Right forelimb (tissue), 1 donor: ENCODE measurements at regions not wholly inside any gene's neighbourhood (a gene's known extent, or its start where the extent isn't known, plus 50 kb on each side); places are given as distances from the start of the nearest gene placed in this dataset.
"Not testable (repeated sequence)": the region's sequence is repeated elsewhere in the genome, so short reads cannot be mapped to it uniquely, and the experiment has no call there.

ENCODE experiments used
- DNase-seq: peaks from one replicate; pipeline ENCODE4 v3.0.0-alpha.2; 2018

DNA sequence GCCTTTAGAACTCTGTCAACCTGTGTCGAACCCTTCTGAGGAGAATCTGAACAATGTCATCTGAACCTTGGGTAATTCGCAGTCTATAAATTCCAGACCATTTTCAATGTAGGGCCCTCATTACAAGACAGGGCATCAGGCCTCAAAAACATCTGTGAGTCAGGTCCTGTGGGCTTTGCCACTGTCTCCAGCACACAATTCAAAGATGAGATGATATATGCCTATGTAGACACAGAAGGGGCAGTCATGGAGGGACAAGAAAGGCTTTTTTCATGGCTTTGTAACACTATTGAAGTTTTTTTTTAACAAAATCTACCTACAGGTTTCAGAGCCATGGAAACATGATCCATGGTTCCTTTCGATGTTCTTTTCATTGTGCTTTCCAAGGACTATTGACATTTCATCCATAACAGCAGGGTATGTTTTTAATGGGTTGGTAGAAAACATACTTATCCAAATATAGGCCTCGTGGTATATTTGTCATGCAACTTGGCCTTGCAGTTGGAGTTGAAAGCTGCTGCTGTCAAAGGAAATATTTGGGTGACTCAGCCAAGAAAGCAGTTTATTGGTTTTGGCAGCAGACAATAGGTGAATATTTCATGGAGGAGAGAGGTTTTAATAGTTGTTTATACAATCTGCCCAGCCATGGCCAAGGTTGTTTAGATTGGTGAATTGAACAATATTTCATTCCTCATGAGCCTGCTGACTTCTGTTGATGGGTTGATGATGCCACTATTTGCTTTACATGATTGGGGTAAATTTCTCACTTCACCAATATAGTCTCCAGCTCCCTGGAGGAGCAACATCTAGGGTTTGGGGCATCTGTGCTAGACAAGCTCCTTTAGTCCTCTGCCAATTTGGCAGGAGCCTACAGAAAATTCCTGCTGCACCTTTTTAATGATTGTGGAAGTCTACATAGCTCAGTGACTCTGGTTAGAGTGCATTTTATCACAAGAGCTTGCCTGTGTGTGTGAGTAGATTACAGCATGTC, 158.4 kb upstream of the TMEM72 start:
- DNase-seq = no peak

DNA sequence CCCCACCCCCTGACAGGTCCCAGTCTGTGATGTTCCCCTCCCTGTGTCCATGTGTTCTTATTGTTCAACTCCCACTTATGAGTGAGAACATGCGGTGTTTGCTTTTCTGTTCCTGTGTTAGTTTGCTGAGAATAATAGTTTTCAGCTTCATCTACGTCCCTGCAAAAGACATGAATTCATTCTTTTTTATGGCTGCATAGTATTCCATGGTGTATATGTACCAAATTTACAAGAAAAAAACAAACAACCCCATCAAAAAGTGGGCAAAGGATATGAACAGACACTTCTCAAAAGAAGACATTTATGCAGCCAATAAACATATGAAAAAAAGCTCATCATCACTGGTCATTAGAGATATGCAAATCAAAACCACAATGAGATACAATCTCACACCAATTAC, 156.8 kb upstream of the TMEM72 start:
- DNase-seq = not testable (repeated sequence)

DNA sequence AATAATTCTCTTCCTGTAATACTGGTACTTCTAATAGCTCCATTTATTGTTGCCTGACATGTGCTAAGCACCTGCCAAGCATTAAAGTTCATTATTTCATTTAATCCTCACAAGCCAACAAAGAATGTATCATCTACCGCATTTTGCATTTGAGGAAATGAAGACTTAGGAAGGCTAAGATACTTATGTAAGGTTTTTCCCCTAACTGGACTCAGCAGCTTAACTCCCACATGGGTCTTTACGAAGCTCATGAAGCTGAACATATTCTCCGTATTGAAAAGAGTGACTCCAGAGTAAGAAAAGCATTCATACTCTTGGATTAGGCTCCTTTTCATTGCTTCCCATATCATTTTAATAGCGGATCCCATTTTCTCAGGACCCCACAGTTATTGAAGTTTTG, 155.7 kb upstream of the TMEM72 start:
- DNase-seq = no peak

DNA sequence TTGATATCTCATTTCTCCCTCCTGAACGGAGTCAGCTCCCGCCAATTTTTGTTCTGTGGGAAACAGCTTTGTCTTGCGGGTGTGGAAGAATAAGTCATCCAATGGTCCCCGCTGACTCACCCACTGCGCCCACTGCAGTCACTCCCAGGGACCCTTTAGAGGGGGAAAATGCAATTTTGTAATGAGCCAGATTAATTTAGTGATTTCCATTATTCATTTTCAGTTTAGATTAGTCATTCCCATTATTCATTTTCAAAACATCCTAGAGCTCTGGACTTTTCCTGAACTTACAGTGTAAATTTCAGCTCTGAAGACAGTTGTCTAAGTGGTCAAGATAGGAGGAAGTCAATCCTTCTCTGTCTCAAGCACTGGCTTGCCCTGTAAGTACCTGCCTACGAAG, 154.9 kb upstream of the TMEM72 start:
- no peak for DNase-seq

DNA sequence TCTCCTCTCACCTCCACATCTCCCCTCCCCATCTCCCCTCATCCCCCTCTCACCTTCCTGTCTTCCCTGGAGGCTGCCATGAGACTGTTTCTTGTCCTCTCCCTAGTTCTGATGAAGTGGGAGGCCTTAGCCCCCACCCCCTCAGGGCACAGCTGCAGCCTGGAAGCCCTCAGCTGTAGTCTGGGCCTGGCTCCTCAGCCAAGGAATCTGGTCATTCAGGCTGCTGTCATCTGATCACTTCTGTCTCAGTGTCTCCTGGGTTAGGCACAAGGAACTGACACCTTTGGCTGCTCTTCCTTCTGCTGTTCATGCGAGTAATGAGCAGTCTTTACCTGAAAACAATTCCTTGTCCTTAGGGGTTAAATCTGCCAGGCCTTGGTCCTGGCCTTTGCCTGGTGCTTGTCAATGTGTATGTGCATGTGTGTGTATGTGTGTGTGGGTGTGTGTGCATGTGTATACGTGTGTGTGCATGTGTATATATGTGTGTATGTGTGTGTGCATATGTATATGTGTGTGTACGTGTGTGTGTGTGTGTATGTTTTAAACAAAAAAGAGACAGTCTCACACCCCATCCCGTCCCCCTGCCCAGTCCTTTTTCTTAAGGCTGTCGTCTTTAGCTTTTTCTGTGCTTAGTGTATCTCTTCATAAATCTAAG, 153.5 kb upstream of the TMEM72 start:
- DNase-seq = no peak

DNA sequence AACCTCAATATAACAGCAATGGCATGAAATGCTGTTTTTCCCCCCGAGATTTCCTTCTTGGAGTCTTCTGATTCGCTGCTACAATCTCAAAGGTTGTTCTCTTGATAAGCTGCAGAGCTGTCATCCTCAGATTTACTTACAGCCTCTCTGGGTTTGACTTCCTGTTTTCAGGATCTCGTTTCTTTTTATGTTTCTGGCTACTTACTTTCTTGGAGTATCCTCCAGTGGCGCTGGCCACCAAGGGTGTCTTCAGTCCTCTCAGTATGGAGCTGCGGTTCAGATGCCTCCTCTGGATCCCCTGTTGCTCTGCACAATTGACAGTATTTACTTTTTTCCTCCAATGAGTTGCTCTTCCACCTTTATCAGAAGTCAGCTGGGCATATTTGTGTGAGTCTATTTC, 152.0 kb upstream of the TMEM72 start:
- no peak for DNase-seq

DNA sequence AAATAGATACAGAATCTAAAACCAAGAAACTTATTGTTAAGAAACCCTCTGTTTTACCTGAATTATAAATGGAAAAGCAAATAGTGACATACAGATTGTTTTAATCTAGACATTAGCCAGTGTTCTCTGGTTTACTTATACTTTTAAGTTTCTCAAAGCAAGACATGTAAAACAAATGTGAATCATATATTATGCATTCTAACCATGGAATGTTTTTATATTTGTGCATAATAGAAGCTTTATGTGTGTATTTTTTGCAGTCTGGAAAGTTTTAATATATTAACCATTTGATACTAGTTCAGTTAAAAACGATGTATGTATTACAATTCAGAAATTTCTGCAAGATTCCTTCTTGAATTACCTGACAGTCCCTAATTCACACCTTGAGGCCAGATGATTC, 150.6 kb upstream of the TMEM72 start:
- DNase-seq = no peak

DNA sequence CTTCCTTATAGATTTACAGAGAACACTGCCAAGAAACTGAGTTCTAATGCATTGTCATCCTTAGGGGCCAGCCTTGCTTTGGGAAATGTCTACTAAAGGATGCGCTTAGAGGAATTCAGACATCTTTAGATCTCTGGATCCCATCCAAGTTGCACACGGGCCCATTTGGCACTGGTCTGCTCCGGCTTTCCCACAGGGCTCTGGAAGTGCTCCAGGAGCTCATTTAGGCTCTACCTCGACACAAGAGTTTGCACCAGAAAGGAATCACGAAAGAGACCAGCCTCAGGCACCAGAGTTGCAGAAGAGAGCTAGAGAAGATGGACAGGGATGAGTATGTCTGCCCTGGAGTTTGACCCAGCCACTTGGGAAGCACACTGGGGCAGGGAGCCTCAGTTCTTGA, 150.1 kb upstream of the TMEM72 start:
- no peak for DNase-seq

DNA sequence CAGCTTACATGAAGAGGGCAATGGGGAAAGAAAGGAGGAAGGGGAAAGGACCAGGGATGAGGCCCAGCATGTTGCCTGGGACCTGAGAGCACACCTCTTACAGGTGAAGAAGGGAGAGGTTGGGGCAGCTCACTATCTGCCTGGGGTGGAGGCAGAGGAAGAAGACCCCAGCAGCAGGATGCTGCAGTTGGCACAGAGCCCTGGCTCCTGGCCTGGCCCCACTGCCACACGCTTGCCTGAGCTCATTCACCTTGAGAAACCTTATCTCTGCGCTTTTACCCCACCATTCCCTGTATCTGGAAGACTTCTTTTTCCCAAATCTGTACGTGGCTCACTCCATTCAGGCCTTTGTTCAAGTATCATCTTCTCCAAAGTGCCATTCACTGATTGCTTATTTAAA, 147.8 kb upstream of the TMEM72 start:
- DNase-seq = no peak

DNA sequence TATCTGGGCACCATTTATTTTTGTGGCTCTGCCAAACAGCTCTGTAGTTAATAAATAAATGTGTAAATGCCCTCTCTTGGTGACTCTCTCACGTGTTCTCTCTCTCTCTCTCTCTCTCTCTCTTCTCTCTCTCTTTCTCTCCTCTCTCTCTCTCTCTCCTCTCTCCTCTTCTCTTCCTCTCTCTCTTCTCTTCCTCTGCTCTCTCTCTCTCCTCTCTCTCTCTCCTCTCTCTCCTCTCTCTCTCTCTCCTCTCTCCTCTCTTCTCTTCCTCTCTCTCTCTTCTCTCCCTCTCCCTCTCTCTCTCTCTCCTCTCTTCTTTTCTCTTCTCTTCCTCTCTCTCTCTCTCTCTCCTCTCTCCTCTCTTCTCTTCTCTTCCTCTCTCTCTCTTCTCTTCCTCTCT, 145.8 kb upstream of the TMEM72 start:
- DNase-seq = no peak

DNA sequence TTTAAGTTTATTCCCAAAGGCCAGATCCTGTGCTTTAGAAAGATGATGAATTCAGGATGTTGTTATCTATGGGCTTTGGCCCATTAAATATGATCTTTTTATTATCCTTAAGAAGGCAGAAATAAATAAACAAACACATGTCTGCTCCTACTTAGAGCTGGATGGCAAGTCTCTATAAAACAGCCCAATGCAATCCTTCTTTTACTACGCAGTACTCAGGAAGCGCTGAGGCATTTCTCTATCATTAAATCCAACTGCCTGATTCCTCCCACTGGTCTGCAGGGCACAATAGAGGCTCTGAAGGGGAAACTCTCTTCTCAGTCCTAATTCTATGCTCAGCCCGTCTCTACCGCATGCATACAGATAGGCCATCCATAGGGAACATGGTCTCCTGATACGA, 144.5 kb upstream of the TMEM72 start:
- no peak for DNase-seq

DNA sequence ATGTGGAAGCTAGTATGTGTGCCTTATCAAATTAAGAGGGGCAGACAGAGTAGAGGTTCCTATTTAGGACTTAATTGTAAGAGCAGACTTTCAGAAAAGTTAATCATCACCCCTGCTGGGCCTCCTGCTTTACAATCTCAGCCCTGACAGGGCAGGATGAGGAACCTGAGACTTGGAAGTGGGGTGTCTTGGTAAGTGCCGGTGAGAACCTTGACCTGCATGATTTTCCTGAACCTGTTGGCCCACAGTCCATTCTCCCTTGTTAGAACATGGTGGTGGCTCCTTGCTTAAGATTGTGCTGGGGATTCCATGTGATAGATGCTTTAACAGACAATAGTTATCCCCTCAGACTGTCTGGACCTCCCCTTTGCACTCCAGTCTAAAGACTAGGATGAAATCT, 141.7 kb upstream of the TMEM72 start:
- DNase-seq = no peak

DNA sequence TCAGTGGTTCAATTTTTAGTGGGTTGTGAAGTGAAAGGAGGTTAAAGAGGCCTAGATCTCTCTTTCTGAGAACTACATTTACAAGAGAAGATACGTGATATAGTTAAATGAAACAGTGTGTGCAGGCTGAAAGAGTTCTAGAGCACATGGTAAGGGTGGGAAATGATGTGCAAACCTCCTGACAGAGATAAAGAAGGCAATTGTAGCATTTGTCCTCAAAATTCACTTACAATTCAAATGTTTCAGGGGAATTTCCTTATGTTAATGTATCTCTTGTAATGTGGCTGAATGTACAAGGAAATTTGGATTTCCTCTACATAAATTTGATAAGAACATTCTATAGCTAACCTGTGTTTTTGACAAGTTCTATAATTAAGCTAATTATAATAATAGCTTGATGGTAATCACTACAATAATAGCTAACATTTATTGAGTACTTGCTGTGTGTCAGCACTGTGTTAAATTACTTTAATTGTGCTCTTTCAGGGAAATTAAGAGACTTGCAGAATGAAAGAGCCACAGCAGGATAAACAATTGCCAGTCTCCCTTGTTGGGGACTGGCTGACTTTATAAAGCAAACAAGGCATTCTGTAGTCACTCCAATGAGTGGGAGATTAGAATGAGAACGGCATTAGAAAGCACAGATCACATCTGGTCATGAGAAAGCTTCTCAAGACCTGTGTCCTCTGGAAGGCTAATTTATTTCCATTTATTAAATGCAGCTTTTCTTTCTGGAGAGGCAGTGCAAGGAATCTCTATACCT, 139.7 kb upstream of the TMEM72 start:
- DNase-seq = no peak

DNA sequence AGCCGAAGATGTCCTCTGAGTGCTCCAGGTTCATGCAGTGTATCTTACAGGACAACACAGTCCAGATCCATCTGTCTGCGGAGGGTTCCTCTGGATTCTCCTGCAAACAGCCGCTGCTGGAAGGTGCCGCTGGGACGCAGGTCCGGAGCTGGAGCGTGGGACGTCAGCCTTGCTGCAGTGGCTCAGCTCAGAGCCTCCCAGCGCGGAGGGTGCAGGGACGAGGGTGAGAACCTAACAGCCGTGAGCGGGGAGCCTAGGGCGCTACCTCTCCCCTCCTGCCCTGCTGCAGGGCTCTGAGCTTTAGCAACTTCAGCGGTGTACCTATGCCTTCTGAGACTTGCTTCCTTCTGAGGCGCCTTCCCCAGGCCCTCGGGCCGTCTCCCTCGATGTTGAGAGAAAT, 137.6 kb upstream of the TMEM72 start:
- DNase-seq = no peak

DNA sequence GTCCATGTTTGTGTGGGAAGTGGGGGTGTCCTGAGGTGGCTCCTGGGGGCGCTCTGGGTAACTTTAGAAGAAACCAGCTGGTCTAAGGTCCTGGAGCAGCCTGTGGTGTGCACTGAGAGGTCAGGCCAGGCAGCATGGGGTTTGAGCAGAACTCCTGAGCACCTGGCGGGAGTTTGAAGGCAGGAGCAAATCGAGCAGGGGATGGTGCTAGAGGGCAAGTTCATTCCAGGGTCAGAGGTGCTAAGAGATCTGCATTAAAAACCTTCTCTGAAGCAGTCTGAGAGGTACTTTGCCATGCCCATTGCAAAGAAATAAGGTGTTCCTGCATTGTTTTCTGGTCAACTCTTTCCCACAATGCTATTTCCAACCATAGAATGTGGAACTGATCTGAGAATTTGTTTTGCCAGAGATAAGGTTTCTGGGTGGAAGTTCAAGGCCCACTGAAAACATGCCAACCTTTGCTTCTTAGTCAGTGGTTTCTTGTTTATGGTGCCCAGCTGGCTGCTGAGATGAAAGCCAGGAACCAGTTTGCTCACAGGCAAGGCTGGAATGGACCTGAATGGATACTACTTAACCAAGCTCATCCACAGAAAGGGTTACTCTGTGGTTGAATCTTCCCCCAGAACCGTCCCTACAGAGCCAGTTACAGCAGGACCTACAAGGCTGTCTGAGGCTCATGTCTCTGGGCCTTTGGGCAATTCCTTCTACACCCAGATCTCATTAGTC, 136.3 kb upstream of the TMEM72 start:
- DNase-seq = no peak

DNA sequence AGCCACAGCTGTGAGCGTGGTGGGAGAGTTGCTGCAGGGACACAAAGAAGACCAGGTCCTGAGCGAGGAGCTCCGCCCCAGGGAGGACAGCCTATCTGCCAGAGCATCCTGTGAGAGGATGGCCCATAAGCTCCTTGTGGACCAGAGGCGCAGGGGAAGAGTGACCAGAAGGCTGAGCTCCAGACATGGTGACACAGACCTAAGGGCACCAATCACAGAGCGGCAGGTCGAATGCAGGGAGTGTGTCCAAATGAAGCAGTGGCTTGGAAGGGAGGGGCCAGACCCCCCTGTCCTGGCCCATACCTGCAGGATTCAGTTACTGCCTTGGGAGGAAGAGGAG, 135.8 kb upstream of the TMEM72 start:
- no peak for DNase-seq

DNA sequence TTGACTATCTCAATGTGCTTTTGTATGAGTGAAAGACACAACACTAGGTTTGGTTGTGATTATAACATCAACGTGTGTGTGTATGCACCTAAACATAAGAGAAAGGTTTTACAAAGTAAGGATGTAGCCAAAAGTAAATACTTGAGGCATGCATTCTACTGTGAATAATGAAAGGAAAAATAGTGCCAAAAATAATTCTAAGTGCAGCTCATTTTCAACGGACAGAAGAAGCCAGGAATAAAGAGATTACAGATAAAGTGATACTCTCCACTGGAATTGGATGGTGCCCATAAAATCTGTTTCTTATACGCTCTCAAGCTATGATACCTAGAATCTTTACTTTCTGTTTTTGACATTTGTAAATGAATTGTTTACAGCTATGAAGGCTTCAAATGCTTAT, 135.0 kb upstream of the TMEM72 start:
- no peak for DNase-seq

DNA sequence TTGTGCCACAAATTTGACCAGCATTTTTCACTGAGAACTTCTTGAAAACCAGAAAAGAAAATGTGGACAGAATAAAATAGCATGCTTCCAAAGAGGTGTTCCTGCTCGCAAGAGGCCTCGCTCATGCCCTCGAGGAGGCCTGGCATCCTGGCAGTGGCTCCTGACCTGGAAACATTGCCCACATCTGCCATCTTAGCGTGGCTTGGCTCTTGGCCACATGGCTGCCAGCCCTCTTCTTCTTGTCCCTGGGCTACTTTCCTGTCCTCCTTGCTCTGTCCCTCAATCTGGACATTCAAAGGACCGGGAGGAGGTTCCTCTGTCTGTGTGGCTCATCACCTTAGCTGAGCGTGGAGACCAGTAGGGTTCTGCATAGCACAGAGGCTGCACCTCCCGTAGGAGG, 131.6 kb upstream of the TMEM72 start:
- DNase-seq = no peak

DNA sequence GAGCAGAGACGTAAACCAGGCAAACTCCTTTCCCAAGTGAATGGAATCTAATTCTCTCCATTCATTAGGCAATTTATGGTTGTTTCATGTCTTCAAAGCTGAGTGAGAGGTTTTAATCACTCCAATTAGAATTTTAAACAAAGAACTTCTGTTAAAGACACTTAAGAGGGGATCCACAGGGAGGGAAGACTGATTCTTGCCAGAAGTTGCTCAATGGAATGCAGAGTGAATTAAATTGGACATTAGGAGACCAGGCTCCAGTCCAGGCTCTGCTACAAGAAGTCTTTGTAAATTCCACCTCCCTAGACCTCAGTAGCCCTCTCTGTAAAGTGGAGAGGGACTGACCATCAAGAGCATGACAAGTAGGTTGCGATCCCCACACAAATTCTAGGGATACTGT, 130.7 kb upstream of the TMEM72 start:
- no peak for DNase-seq

DNA sequence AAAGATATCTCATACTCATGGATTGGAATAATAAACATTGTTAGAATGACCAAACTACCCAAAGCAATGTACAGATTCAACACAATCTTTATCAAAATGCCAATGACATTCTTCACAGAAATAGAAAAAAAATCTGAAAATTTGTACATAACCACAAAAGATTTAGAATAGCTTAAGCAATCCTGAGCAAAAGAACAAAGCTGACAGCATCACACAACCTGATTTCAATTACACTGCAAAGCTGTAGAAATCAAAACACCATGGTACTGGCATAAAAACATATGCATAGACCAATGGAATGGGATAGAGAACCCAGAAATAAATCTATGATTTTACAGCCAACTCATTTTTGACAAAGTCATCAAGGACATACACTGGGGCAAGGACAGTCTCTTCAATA, 130.0 kb upstream of the TMEM72 start:
- no peak for DNase-seq

DNA sequence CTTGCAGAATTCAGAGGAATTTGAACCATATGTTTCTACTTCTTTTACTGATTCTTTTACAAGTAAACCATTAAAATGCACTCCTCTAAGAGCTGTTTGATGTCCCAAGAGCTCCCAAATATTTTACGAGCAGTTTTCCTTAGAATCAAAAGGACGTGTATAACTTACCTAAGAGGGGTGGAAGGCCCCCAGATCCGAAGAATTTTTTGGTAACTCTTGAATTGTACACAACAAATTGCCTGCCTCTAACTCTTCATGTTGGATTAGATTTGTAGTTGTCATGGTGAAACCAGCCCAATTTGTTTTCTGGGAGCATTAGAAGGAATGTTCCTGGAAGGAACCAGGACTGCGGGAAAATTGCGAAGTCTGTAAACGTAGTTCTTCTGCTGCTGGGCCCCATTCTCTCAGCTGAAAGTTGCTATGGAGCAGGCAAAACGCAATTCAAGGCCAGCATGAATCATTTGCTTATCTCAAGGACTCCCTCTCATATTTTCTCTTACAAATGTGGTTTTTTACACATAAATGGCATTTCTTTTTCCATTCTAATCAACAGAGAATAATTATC, 124.8 kb upstream of the TMEM72 start:
- DNase-seq = no peak

DNA sequence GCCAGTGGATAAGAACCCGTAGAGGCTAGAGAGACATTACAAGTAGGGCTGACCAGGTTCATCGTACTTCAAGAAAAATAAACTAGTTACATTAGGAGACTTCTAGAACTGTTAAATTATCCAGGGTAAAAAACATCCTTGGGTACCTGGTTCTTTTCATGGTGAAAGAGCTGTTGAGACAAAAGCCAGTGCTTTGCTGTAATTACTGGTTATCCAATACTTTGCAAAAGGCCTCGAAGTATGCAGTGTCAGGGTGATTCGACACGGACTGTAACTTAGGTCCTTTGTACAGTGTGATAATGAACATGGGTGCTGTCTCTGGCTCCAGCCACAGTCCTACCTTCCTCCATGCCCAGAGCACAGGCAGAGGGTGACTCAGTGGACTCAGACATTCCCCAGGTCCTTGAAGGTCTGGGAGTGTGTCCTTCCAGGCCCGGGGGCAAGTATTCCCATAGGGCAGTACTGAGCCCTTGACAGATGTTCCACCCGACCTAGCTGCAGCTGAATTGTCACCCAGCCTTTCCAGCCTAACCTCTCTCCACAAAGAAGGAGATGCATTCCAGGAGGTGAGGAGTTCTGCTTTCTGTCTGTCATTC, 123.6 kb upstream of the TMEM72 start:
- DNase-seq = no peak
